RWPE1 (cell line): ENCODE measurements at regions not wholly inside any gene's neighbourhood (a gene's known extent, or its start where the extent isn't known, plus 50 kb on each side); places are given as distances from the start of the nearest gene placed in this dataset.

ENCODE experiments used
- CTCF ChIA-PET: fragments of 350-600 bp; sonication (Branson Sonifier 250); formaldehyde crosslinking; extraction: SDS; loops from one replicate; lab custom pipeline; 2021; lab: Yijun Ruan, JAX
- POLR2A ChIA-PET: fragments of 400-600 bp; formaldehyde crosslinking; extraction: SDS; loops from one replicate; lab custom pipeline; 2020; ENCODE audit warnings: antibody characterized with exemption; ENCODE audit not compliant: low non-redundant PET; lab: Yijun Ruan, JAX
- DNase-seq: peaks from one replicate; pipeline ENCODE4 v3.0.0; 2012; ENCODE audit warnings: low spot score
- H3K27ac ChIP-seq: fragments of 450-650 bp; 2 replicates; pipeline ENCODE4 v1.5.1; 2017
- TF ChIP-seq, protein P1 (sequence below): fragments of 450-650 bp; conservative IDR thresholded peaks from 2 replicates; pipeline ENCODE4 v1.5.1; 2017; ENCODE audit warnings: low read depth, mild to moderate bottlenecking

DNA sequence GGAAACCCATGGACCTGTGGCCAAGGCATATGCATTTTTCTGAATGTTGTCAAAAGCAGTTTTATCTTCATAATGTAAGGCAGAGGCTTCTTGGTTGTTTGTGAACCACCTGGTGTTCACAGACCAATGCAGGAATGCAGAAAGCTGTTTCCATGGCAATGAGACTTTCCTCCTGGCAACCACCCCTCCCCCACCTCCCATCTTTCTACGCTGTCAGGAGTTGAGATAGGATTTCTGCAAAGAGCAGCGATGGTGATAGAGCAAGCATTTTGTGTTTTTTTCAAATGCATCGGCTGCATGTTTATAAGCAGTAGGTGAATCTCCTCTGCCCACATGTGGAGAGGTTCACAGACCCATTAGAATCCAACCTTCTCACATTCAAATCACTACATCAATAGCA, 114.1 kb upstream of the SMLR1 start:
- H3K27ac ChIP-seq: no peak overlapping the region
- ChIA-PET CTCF (no interaction called here), POLR2A (no interaction called here)
- TF ChIP-seq, protein P1, sequence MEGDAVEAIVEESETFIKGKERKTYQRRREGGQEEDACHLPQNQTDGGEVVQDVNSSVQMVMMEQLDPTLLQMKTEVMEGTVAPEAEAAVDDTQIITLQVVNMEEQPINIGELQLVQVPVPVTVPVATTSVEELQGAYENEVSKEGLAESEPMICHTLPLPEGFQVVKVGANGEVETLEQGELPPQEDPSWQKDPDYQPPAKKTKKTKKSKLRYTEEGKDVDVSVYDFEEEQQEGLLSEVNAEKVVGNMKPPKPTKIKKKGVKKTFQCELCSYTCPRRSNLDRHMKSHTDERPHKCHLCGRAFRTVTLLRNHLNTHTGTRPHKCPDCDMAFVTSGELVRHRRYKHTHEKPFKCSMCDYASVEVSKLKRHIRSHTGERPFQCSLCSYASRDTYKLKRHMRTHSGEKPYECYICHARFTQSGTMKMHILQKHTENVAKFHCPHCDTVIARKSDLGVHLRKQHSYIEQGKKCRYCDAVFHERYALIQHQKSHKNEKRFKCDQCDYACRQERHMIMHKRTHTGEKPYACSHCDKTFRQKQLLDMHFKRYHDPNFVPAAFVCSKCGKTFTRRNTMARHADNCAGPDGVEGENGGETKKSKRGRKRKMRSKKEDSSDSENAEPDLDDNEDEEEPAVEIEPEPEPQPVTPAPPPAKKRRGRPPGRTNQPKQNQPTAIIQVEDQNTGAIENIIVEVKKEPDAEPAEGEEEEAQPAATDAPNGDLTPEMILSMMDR: no peak
- no peak for DNase-seq

GRCh38 chr6:130715058-130715457, 112.1 kb upstream of the SMLR1 start:
- DNase-seq: no peak
- ChIA-PET POLR2A (no interaction called here), CTCF (no interaction called here)
- H3K27ac ChIP-seq: no peak overlapping the region
- TF ChIP-seq, protein P1: no peak

DNA sequence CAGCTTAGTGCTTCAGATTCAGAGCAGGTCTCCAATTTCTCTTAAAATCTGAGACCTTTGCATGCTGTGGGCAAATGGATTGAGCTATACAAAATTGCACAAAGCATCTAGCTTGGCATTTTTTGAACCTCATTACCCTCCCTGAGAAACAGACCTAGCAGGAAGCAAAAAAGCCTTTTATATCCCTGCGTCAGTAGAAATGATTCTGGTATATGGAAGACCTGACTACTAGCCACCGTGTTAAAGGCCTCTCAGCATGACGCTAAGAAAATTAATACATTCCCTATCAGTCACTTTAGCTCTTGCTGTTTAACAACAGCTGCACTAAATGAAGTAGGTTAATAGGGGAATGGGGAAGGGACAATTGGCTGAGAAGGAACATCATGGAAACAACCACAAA, 110.7 kb upstream of the SMLR1 start:
- DNase-seq: no peak
- TF ChIP-seq, protein P1: no peak
- H3K27ac ChIP-seq: no peak overlapping the region
- CTCF ChIA-PET: interaction anchor here (1.2 kb wide), 1 partner anchor 18 kb away, joined by 3 read pairs; no protein-coding TSS in a partner anchor
- POLR2A ChIA-PET: no interaction called here

DNA sequence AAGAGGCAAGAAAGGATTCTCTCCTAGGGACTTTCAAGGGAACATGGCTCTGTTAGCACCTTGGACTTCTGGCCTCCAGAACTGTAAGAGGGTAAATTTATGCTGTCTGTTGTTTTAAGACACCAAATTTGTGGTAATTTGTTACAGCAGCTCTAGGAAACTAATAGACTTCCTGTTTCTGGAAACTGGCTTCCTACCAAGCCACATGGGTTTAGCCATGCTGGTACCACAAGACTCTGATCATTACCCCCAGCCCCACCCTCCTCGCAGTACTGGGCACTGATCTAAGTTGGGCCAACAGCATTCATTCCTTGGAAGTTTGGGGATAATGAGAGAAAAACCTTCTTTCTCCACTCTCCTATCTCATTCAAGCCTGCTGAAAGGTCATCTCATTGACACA, 109.5 kb upstream of the SMLR1 start:
- no peak overlapping the region for H3K27ac ChIP-seq
- ChIA-PET CTCF (no interaction called here), POLR2A (no interaction called here)
- TF ChIP-seq, protein P1: no peak
- no peak for DNase-seq

DNA sequence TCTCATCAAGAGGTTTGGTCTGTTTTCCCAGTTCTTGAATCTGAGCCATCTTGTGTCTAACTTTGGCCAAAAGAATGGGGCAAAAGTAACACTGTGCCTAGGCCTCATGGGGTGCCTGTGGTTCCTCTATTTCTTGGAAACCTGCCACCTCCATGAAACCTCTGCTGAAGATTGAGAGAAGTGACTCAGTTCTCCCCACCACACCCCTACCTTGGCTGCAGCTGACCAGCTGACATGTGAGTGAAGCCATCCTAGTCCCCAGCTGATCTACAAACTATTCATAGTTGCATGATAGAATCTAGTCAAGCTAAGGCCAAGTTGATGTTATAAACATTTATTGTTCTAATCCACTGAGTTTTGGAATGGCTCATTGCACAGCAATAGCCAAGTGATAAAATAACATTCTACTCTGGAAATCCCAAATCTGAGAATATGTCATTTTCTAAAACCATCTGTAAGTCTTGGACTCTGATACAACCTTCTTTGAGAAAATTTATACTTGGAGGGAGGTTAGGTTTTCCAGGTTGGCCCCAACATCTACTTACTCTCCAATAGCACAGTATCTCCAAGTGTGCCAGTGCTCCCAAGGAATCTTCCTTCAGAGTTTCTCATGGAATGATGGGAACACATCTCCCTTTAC, 107.0 kb upstream of the SMLR1 start:
- TF ChIP-seq, protein P1: no peak
- no peak overlapping the region for H3K27ac ChIP-seq
- ChIA-PET POLR2A (no interaction called here), CTCF (no interaction called here)
- no peak for DNase-seq

- ChIA-PET POLR2A (no interaction called here), CTCF (interaction anchor here (0.7 kb wide), 1 partner anchor 563 kb away, joined by 4 read pairs; no protein-coding TSS in a partner anchor)
- TF ChIP-seq, protein P1: no peak
- DNase-seq: no peak
- H3K27ac ChIP-seq: no peak overlapping the region
Measured at GRCh38 chr6:130724089-130724488, 103.1 kb upstream of the SMLR1 start.
